AG09309 (cell line): ENCODE measurements at regions not wholly inside any gene's neighbourhood (a gene's known extent, or its start where the extent isn't known, plus 50 kb on each side); places are given as distances from the start of the nearest gene placed in this dataset.

ENCODE experiments used
- DNase-seq: peaks from one replicate; pipeline ENCODE4 v3.0.0-alpha.2; 2010; ENCODE audit warnings: low read depth
- H3K4me3 ChIP-seq: 2 replicates; pipeline ENCODE4 v1.5.1; 2011; ENCODE audit warnings: mild to moderate bottlenecking, low read depth, low read length, moderate library complexity; ENCODE audit not compliant: control insufficient read depth
- CTCF ChIP-seq: IDR thresholded peaks from 2 replicates; pipeline ENCODE4 v1.5.1; 2011; ENCODE audit warnings: mild to moderate bottlenecking, low read depth, low read length, inconsistent platforms; ENCODE audit not compliant: insufficient read depth, control insufficient read depth; ENCODE audit errors: missing control alignments

- DNase-seq, result no peak
- TF ChIP-seq CTCF, result no peak
- no peak overlapping the region for H3K4me3 ChIP-seq
These were observed 67.0 kb upstream of the TNFSF18 start for GRCh38 chr1:173117761-173118160.

GRCh38 chr1:173117108-173117633 is 66.4 kb upstream of the TNFSF18 start:
- no peak for TF ChIP-seq CTCF

GRCh38 chr1:173114346-173114745 is 63.6 kb upstream of the TNFSF18 start:
- no peak for DNase-seq
- H3K4me3 ChIP-seq, result no peak overlapping the region
- no peak for TF ChIP-seq CTCF

More at GRCh38 chr1:173117108-173117633, 66.4 kb upstream of the TNFSF18 start:
- H3K4me3 ChIP-seq, result no peak overlapping the region
- DNase-seq, result no peak

GRCh38 chr1:173113015-173113741 is 62.4 kb upstream of the TNFSF18 start:
- no peak for DNase-seq
- H3K4me3 ChIP-seq, result no peak overlapping the region
- TF ChIP-seq CTCF, result no peak

GRCh38 chr1:173112129-173112528 is 61.4 kb upstream of the TNFSF18 start:
- no peak for DNase-seq
- no peak overlapping the region for H3K4me3 ChIP-seq
- TF ChIP-seq CTCF, result no peak

- no peak for DNase-seq
- TF ChIP-seq CTCF, result no peak
- H3K4me3 ChIP-seq, result no peak overlapping the region
These were observed 57.0 kb upstream of the TNFSF18 start for GRCh38 chr1:173107696-173108095.
